GM19035 (cell line): ENCODE measurements at regions not wholly inside any gene's neighbourhood (a gene's known extent, or its start where the extent isn't known, plus 50 kb on each side); places are given as distances from the start of the nearest gene placed in this dataset.

ENCODE experiments used
- ATAC-seq: cut with Tn5 transposase; IDR thresholded peaks from one replicate; pipeline ENCODE4 v1.9.1; 2021; ENCODE audit not compliant: unreplicated experiment

- ATAC-seq: no peak
These were observed 54.6 kb upstream of the RXRA start for GRCh38 chr9:134271338-134272301.

- ATAC-seq: no peak
These were observed 53.8 kb upstream of the RXRA start for GRCh38 chr9:134272302-134273023.

DNA sequence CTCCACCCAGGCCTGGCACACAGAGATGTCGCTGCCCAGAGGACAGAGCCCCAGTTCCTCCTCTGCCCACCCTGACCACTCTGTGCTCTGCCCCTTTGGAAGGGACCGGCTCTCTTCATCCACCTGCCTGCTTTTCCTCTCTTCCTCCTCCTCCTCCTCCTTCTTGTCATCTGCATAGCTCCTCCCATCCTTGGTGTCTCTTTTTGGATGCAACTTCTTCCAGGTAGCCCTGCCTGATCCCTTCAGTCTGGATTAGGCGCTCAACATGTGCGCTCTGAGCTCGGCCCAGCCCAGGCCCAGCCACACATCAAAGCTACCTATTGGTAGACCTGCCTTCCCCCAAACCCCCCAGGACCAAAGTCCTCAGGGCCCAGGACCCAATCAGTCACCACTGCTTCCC lies 52.6 kb upstream of the RXRA start:
- no peak for ATAC-seq

GRCh38 chr9:134275375-134275774 lies 50.9 kb upstream of the RXRA start:
- no peak for ATAC-seq

DNA sequence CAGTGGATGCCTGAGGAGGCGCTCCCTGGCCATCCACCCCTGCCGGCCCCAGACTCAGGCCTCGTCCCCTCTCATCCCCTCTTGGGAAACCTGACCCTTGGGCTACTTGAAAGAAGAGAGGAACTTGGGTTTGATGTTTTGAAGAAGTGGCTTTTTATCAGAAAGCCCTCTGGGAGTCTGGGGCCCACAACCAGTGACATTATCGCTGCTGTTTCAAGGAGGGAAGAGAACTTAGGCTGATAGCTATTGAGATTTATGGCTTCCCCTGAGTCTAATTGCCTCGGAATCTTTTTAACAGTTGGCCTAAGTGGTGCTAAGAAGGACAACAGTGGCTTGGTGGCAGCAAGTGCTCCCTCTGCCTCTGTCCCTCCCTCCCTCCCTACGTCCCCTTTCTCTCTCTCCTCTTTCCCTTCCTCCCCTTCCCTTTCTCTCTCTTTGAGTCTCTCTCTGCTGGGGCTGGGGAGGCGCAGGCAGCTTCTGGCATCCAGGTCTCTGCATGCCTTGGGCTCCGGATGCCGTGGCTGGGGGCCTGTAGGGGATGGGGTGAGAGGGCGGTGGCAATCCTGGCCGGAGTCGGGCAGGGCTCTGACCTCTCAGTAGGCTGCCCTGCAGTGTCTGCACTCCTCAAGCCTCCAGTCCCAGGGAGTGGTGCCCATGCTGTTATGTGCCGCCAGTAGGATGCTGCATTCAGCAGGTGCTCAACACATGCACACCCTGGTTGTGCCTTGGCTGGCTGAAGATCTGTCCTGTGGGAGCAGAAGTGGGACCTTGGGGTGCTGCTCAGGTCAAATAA lies 49.6 kb upstream of the RXRA start:
- no peak for ATAC-seq
